HCT116 (cell line): ENCODE measurements at regions not wholly inside any gene's neighbourhood (a gene's known extent, or its start where the extent isn't known, plus 50 kb on each side); places are given as distances from the start of the nearest gene placed in this dataset.
A peak's percentile ranks its signal among the peaks of the same experiment; 100 is the strongest.

Experiments used
- ATAC-seq: fragments of 200-7000 bp; cut with Tn5 transposase; 2 replicates; pipeline ENCODE4 v1.9.1; 2020; ENCODE audit warnings: mild to moderate bottlenecking, moderate library complexity
- BruUV-seq: library from RNA; stranded (reverse); fragments of 400-500 nt; replicated peaks from 2 replicates; lab custom pipeline; 2021; lab: Mats Ljungman, UMichigan
- CTCF ChIA-PET: fragments of 300-600 bp; sonication (Branson Sonifier 250); formaldehyde crosslinking; loops from one replicate; lab custom pipeline; 2021; ENCODE audit warnings: antibody characterized with exemption; lab: Charles Lee
- POLR2A ChIA-PET: fragments of 300-600, 350-600 bp; sonication (Branson Sonifier 250); formaldehyde crosslinking; loops from one replicate; lab custom pipeline; 2021; ENCODE audit warnings: antibody characterized with exemption; lab: Charles Lee
- RAD21 ChIA-PET, 2 experiments: fragments of 300-600 bp; sonication (Branson Sonifier 250); formaldehyde crosslinking; loops; one replicate each; lab custom pipeline; 2023; ENCODE audit warnings: low total read pairs in 2 of 2; ENCODE audit not compliant: uncharacterized antibody in 2 of 2, unreplicated experiment in 2 of 2, low non-redundant PET in 1 of 2; lab: Charles Lee
- DNase-seq: peaks from one replicate; pipeline ENCODE4 v3.0.0-alpha.2; 2010; ENCODE audit warnings: low read depth, low spot score
- H2AFZ ChIP-seq: fragments of 200-600 bp; shearing (Covaris generic), sonication (generic); 2 replicates; pipeline ENCODE4 v1.6.1; 2017; ENCODE audit warnings: low read depth, mixed run types, mixed read lengths, antibody characterized with exemption, low read length; ENCODE audit not compliant: poor library complexity, severe bottlenecking
- H3K27ac ChIP-seq: 2 replicates; pipeline ENCODE4 v1.5.1; 2012; ENCODE audit warnings: low read depth, low read length
- H3K27me3 ChIP-seq: fragments of 200-600 bp; sonication (generic); 2 replicates; pipeline ENCODE4 v1.6.1; 2016; ENCODE audit warnings: mixed run types, low read length, mixed read lengths; ENCODE audit not compliant: insufficient read depth
- H3K36me3 ChIP-seq, 2 experiments: fragments of 200-500 bp in 1 of 2; fragments of 200-600 bp in 1 of 2; sonication (Bioruptor generic) in 1 of 2; sonication (generic) in 1 of 2; 2 replicates each; pipeline versions ENCODE4 v1.5.1 to v1.6.1; 2014 to 2016; ENCODE audit warnings: low read length in 2 of 2, inconsistent platforms in 1 of 2, mixed read lengths in 1 of 2, mixed run types in 1 of 2; ENCODE audit not compliant: insufficient read depth in 2 of 2, control insufficient read depth in 1 of 2
- H3K4me1 ChIP-seq, 2 experiments: fragments of 200-600 bp in 1 of 2; sonication (generic) in 1 of 2; 2 replicates each; pipeline versions ENCODE4 v1.5.1 to v1.6.1; 2012 to 2017; ENCODE audit warnings: low read length in 2 of 2, inconsistent platforms in 1 of 2, mild to moderate bottlenecking in 1 of 2, mixed read lengths in 1 of 2, mixed run types in 1 of 2, moderate library complexity in 1 of 2; ENCODE audit not compliant: insufficient read depth in 2 of 2, control insufficient read depth in 1 of 2
- H3K4me2 ChIP-seq: fragments of 200-600 bp; sonication (generic); 2 replicates; pipeline ENCODE4 v1.6.1; 2017; ENCODE audit warnings: mixed run types, low read length, mixed read lengths
- H3K4me3 ChIP-seq, 2 experiments: fragments of 200-600 bp in 1 of 2; sonication (generic) in 1 of 2; replicated peaks in 1 of 2; 2 replicates each; pipeline ENCODE4 v1.5.1; 2011 to 2016; ENCODE audit warnings: low read length in 2 of 2, control low read depth in 1 of 2, low read depth in 1 of 2, mild to moderate bottlenecking in 1 of 2, mixed read lengths in 1 of 2, mixed run types in 1 of 2
- H3K79me2 ChIP-seq: fragments of 200-600 bp; sonication (generic); 2 replicates; pipeline ENCODE4 v1.6.1; 2017; ENCODE audit warnings: mild to moderate bottlenecking, mixed run types, low read length, moderate library complexity, mixed read lengths; ENCODE audit not compliant: insufficient read depth
- H3K9ac ChIP-seq: fragments of 200-600 bp; sonication (generic); 2 replicates; pipeline ENCODE4 v1.6.1; 2016; ENCODE audit warnings: low read length, mixed read lengths
- H3K9me2 ChIP-seq: fragments of 200-600 bp; sonication (generic), shearing (Covaris generic); 2 replicates; pipeline ENCODE4 v1.6.1; 2017; ENCODE audit warnings: mixed run types, mild to moderate bottlenecking, moderate library complexity; ENCODE audit not compliant: insufficient read depth
- H3K9me3 ChIP-seq, 2 experiments: fragments of 200-500 bp in 1 of 2; fragments of 200-600 bp in 1 of 2; sonication (Bioruptor generic) in 1 of 2; sonication (generic) in 1 of 2; 2 replicates each; pipeline ENCODE4 v1.6.1; 2014 to 2017; ENCODE audit warnings: low read length in 2 of 2, mixed read lengths in 2 of 2, inconsistent platforms in 1 of 2, low read depth in 1 of 2, mild to moderate bottlenecking in 1 of 2, mixed run types in 1 of 2, moderate library complexity in 1 of 2; ENCODE audit not compliant: control insufficient read depth in 1 of 2, insufficient read depth in 1 of 2
- H4K20me1 ChIP-seq: fragments of 200-600 bp; sonication (generic), shearing (Covaris generic); 2 replicates; pipeline ENCODE4 v1.6.1; 2017; ENCODE audit warnings: mixed run types, mild to moderate bottlenecking, moderate library complexity; ENCODE audit not compliant: insufficient read depth
- ELF1 ChIP-seq: IDR thresholded peaks from 2 replicates; pipeline ENCODE4 v1.6.1; 2012; ENCODE audit warnings: low read depth, borderline replicate concordance
- EZH2phosphoT487 ChIP-seq: fragments of 200-600 bp; IDR thresholded peaks from 2 replicates; pipeline ENCODE4 v1.6.1; 2018; ENCODE audit warnings: antibody characterized with exemption, borderline replicate concordance
- POLR2AphosphoS5 ChIP-seq: IDR thresholded peaks from 2 replicates; pipeline ENCODE4 v1.6.1; 2011; ENCODE audit warnings: mild to moderate bottlenecking, low read depth, low read length, moderate library complexity
- SIN3A ChIP-seq: IDR thresholded peaks from 2 replicates; pipeline ENCODE4 v1.6.1; 2012; ENCODE audit warnings: low read depth
- SP1 ChIP-seq: IDR thresholded peaks from 2 replicates; pipeline ENCODE4 v1.6.1; 2012; ENCODE audit warnings: low read depth
- SRF ChIP-seq: IDR thresholded peaks from 2 replicates; pipeline ENCODE4 v1.6.1; 2012; ENCODE audit warnings: low read depth
- ZFX ChIP-seq: fragments of 450-650 bp; IDR thresholded peaks from 2 replicates; pipeline ENCODE4 v1.6.1; 2017
- ZNF274 ChIP-seq: fragments of 200-500 bp; sonication (Bioruptor generic); IDR thresholded peaks from 2 replicates; pipeline ENCODE4 v1.6.1; 2014; ENCODE audit warnings: mild to moderate bottlenecking, low read depth, low read length, inconsistent platforms
- intact Hi-C: fragments of 100-400 bp; cut with micrococcal nuclease; formaldehyde crosslinking; loops from 2 replicates; pipeline ENCODE4 v1.10.0; 2022
- TF ChIP-seq, protein P1 (sequence below): IDR thresholded peaks from 2 replicates; pipeline ENCODE4 v1.6.1; 2011; ENCODE audit warnings: mild to moderate bottlenecking, low read length, moderate library complexity; ENCODE audit not compliant: insufficient replicate concordance; ENCODE audit errors: extremely low read depth
- TF ChIP-seq, protein P2 (sequence below), 3 experiments: fragments of 200-600 bp in 1 of 3; sonication (generic) in 1 of 3; IDR thresholded peaks in 2 of 3; conservative IDR thresholded peaks in 1 of 3; 2 replicates each; pipeline ENCODE4 v1.5.1; 2012 to 2017; ENCODE audit warnings: low read depth in 2 of 3, low read length in 2 of 3, antibody characterized with exemption in 1 of 3, borderline replicate concordance in 1 of 3, control low read depth in 1 of 3, mild to moderate bottlenecking in 1 of 3, mixed read lengths in 1 of 3, mixed run types in 1 of 3, moderate library complexity in 1 of 3; ENCODE audit not compliant: insufficient read depth in 1 of 3
- TF ChIP-seq, protein P3 (sequence below): IDR thresholded peaks from 2 replicates; pipeline ENCODE4 v1.6.1; 2012

DNA sequence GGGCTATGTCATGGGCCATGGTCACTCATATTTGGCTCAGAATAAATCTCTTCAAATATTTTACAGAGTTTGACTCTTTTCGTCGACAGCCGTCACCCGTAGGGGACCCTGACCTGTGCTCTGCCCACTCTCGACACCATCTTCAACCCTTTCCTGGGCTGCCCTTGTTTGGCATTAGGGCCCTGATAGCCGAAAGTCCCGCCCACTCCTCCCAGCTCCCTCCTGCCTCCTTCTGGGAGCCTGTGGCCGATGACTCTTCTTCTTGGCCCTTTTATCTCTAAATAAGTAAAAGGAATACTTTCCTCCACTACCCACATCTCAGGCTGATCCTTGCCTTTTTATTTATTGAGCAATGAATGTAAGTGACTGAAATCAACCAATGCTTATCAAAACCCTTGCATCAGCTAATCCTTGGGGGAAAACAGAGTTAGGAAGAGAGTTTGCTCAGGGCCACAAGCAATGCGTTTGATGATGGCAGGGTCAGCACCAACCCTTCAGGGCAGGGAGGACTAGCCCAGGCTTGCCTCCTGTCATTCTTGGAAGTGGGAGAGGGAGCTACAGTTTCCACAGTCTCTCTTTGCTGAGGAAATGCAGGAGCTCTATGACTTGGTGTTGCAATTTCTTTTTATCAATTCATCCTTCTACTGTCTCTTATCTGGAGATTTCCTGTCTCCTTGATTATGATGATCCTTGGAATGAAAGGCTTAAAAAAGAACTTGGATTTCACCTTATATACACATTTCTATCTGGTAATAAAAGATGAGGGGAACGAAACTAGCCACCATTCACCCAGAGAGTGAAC is 218.2 kb upstream of the PODXL start:
- CTCF ChIA-PET: no interaction called here
- no TSS peak for BruUV-seq
- no peak overlapping the region for H2AFZ ChIP-seq

GRCh38 chr7:131773413-131773812 is 217.0 kb upstream of the PODXL start:
- Histone ChIP-seq H3K4me2 (no peak overlapping the region), H3K9me2 (no peaks in the 10 kb centered on the region), H3K4me3 (no peak overlapping the region), H4K20me1 (no peaks in the 10 kb centered on the region), H3K4me1 (peaks cover 0 to 7% of the 10 kb centered on the region in 2 experiments; a peak in 2 of 4 replicates), H3K27me3 (no peaks in the 10 kb centered on the region), H3K9me3 (no peaks in the 10 kb centered on the region), H3K79me2 (no peaks in the 10 kb centered on the region), H3K9ac (no peak overlapping the region), H3K27ac (no peak overlapping the region), H3K36me3 (no peaks in the 10 kb centered on the region), H2AFZ (no peak overlapping the region)
- no peak for ATAC-seq
- DNase-seq: no peak
- ChIA-PET POLR2A (no interaction called here), RAD21 (no interaction called here), CTCF (no interaction called here)
- intact Hi-C loops: no loop called here
- BruUV-seq: no TSS peak
- no peak for TF ChIP-seq POLR2AphosphoS5
- TF ChIP-seq, protein P1, sequence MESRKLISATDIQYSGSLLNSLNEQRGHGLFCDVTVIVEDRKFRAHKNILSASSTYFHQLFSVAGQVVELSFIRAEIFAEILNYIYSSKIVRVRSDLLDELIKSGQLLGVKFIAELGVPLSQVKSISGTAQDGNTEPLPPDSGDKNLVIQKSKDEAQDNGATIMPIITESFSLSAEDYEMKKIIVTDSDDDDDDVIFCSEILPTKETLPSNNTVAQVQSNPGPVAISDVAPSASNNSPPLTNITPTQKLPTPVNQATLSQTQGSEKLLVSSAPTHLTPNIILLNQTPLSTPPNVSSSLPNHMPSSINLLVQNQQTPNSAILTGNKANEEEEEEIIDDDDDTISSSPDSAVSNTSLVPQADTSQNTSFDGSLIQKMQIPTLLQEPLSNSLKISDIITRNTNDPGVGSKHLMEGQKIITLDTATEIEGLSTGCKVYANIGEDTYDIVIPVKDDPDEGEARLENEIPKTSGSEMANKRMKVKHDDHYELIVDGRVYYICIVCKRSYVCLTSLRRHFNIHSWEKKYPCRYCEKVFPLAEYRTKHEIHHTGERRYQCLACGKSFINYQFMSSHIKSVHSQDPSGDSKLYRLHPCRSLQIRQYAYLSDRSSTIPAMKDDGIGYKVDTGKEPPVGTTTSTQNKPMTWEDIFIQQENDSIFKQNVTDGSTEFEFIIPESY: no peak
- no peak for TF ChIP-seq ZNF274
- TF ChIP-seq, protein P2, sequence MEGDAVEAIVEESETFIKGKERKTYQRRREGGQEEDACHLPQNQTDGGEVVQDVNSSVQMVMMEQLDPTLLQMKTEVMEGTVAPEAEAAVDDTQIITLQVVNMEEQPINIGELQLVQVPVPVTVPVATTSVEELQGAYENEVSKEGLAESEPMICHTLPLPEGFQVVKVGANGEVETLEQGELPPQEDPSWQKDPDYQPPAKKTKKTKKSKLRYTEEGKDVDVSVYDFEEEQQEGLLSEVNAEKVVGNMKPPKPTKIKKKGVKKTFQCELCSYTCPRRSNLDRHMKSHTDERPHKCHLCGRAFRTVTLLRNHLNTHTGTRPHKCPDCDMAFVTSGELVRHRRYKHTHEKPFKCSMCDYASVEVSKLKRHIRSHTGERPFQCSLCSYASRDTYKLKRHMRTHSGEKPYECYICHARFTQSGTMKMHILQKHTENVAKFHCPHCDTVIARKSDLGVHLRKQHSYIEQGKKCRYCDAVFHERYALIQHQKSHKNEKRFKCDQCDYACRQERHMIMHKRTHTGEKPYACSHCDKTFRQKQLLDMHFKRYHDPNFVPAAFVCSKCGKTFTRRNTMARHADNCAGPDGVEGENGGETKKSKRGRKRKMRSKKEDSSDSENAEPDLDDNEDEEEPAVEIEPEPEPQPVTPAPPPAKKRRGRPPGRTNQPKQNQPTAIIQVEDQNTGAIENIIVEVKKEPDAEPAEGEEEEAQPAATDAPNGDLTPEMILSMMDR (IDR thresholded peaks at IDR 0.05 in 2 of 3, conservative IDR thresholded peaks at IDR 0.05 in 1 of 3; ENCODE audit: borderline replicate concordance in 1 of 3, insufficient read depth in 1 of 3, low read depth in 2 of 3, low read length in 2 of 3): no peak
- no peak for TF ChIP-seq EZH2phosphoT487
- TF ChIP-seq ELF1: no peak
- no peak for TF ChIP-seq ZFX

More for the DNA sequence above, 218.2 kb upstream of the PODXL start:
- Histone ChIP-seq H3K9ac (no peak overlapping the region), H3K4me3 (no peak overlapping the region), H3K79me2 (no peaks in the 10 kb centered on the region)
- RAD21 ChIA-PET: no interaction called here
- ATAC-seq (peak; percentile 61), DNase-seq (no peak)
- intact Hi-C loops: no loop called here
- TF ChIP-seq ELF1 (no peak), SRF (no peak), SP1 (no peak), SIN3A (no peak)
- TF ChIP-seq, protein P3, sequence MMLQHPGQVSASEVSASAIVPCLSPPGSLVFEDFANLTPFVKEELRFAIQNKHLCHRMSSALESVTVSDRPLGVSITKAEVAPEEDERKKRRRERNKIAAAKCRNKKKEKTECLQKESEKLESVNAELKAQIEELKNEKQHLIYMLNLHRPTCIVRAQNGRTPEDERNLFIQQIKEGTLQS: no peak
- TF ChIP-seq, protein P1: no peak
- TF ChIP-seq, all 23 proteins: peak for 0
- Histone ChIP-seq H3K4me1 (no peaks in the 10 kb centered on the region), H3K4me2 (no peak overlapping the region), H3K36me3 (no peaks in the 10 kb centered on the region), H3K9me3 (no peaks in the 10 kb centered on the region), H3K27ac (no peak overlapping the region), H4K20me1 (no peaks in the 10 kb centered on the region), H3K27me3 (no peaks in the 10 kb centered on the region), H3K9me2 (no peaks in the 10 kb centered on the region)
- POLR2A ChIA-PET: no interaction called here
